Common myeloid progenitor, CD34-positive (primary cell): ENCODE measurements at regions not wholly inside any gene's neighbourhood (a gene's known extent, or its start where the extent isn't known, plus 50 kb on each side); places are given as distances from the start of the nearest gene placed in this dataset.

ENCODE experiments used
- CTCF ChIA-PET: fragments of 350-600 bp; sonication (Branson Sonifier 250); formaldehyde crosslinking; loops from one replicate; lab custom pipeline; 2021; ENCODE audit warnings: antibody characterized with exemption; lab: Charles Lee
- POLR2A ChIA-PET: fragments of 350-600 bp; sonication (Branson Sonifier 250); formaldehyde crosslinking; loops from one replicate; lab custom pipeline; 2021; ENCODE audit warnings: antibody characterized with exemption; lab: Charles Lee
- DNase-seq, 3 donors: peaks; one replicate each; pipeline versions ENCODE4 v3.0.0 to v3.0.0-alpha.2; 2013
- H3K27ac ChIP-seq, 2 experiments: 1 replicate in 1 of 2; 2 replicates in 1 of 2; pipeline ENCODE4 v1.7.0; 2013; ENCODE audit warnings: inconsistent platforms in 2 of 2, low read length in 2 of 2, mild to moderate bottlenecking in 2 of 2, low read depth in 1 of 2, moderate library complexity in 1 of 2; ENCODE audit not compliant: severe bottlenecking in 2 of 2, insufficient read depth in 1 of 2, poor library complexity in 1 of 2
- H3K27me3 ChIP-seq, 5 experiments: replicated peaks in 2 of 5; 1 replicate in 3 of 5; 2 replicates in 2 of 5; pipeline versions ENCODE4 v1.6.1 to v1.7.0; 2013; ENCODE audit warnings: low read length in 4 of 5, mild to moderate bottlenecking in 2 of 5, moderate library complexity in 2 of 5, inconsistent platforms in 1 of 5; ENCODE audit not compliant: insufficient read depth in 5 of 5, control insufficient read depth in 4 of 5
- H3K36me3 ChIP-seq, 4 experiments: 1 replicate in 2 of 4; 2 replicates in 2 of 4; pipeline versions ENCODE4 v1.6.1 to v1.7.0; 2013; ENCODE audit warnings: low read length in 3 of 4, control low read depth in 1 of 4, mild to moderate bottlenecking in 1 of 4; ENCODE audit not compliant: control insufficient read depth in 4 of 4, insufficient read depth in 4 of 4
- H3K4me1 ChIP-seq, 4 experiments: 1 replicate in 3 of 4; 2 replicates in 1 of 4; pipeline versions ENCODE4 v1.6.1 to v1.7.1; 2013; ENCODE audit warnings: low read length in 3 of 4, mild to moderate bottlenecking in 3 of 4, control low read depth in 1 of 4, inconsistent platforms in 1 of 4, moderate library complexity in 1 of 4; ENCODE audit not compliant: control insufficient read depth in 4 of 4, insufficient read depth in 4 of 4; ENCODE audit errors: control extremely low read depth in 1 of 4
- H3K4me3 ChIP-seq, 7 experiments: 1 replicate in 4 of 7; 2 replicates in 3 of 7; pipeline versions ENCODE4 v1.5.1 to v1.7.0; 2013; ENCODE audit warnings: mild to moderate bottlenecking in 7 of 7, low read length in 6 of 7, moderate library complexity in 6 of 7, inconsistent platforms in 2 of 7, low read depth in 2 of 7, control low read depth in 1 of 7; ENCODE audit not compliant: insufficient read depth in 4 of 7, control insufficient read depth in 1 of 7; ENCODE audit errors: extremely low read depth in 1 of 7
- H3K9me3 ChIP-seq, 5 experiments: 1 replicate in 4 of 5; 2 replicates in 1 of 5; pipeline versions ENCODE4 v1.6.1 to v1.7.1; 2013; ENCODE audit warnings: low read length in 4 of 5, mild to moderate bottlenecking in 2 of 5, inconsistent platforms in 1 of 5, low read depth in 1 of 5, moderate library complexity in 1 of 5; ENCODE audit not compliant: control insufficient read depth in 4 of 5, insufficient read depth in 2 of 5; ENCODE audit errors: control extremely low read depth in 1 of 5
- WGBS: methylation state at CpG from one replicate; pipeline ENCODE4 v1.1.5; 2013; ENCODE audit not compliant: insufficient coverage; 5-methylcytosine and 5-hydroxymethylcytosine counted together

DNA sequence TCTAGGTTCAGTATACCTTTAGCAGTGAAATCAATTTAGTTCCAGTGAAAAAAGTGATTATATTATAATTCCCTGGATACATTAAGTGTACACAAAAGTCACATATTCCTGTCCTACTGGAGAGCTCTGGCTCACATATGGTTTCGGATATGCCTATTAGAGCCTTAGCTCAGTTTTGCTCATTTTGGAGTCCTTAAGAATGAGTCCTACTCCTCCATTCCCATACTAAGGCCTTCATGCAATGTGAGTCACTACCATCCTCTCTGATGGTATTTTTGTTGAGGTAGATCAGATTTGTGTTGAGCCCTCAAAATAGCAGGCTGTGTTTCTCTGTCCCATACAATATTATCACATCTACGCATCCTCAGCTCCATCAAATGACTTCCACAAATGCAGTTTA lies 294.2 kb upstream of the COL8A1 start:
- H3K27ac ChIP-seq = no peak overlapping the region
- no peaks in the 10 kb centered on the region for H3K9me3 ChIP-seq
- no peak for DNase-seq
- no peak overlapping the region for H3K4me3 ChIP-seq
- no peaks in the 10 kb centered on the region for H3K4me1 ChIP-seq
- no peaks in the 10 kb centered on the region for H3K27me3 ChIP-seq
- no CpG with 5 or more reads among the region's 2 CpGs for WGBS
- ChIA-PET POLR2A (no interaction called here), CTCF (no interaction called here)
- H3K36me3 ChIP-seq = no peaks in the 10 kb centered on the region

DNA sequence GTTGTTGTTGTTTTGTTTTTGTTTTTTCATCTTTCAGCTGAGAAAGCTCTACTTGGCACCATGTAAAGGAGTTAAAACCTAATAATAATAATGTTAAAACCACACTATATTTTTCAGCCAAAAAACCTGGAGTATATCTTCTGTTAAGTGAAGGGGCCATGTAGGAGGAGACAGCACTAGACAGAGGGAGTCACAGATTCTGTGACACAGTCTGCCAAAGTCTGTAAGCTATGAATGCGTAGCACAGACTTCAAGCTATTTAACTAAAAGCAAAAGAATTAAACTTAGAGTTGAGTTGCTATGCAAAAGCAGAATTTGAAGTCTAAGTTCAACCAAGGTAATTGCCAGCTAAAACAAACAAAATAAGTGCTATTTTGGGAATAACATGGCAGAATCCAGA lies 296.0 kb upstream of the COL8A1 start:
- no CpG with 5 or more reads among the region's 1 CpG for WGBS
- no peak for DNase-seq
- Histone ChIP-seq H3K27ac (no peak overlapping the region), H3K4me1 (no peaks in the 10 kb centered on the region), H3K36me3 (no peaks in the 10 kb centered on the region), H3K27me3 (no peaks in the 10 kb centered on the region), H3K4me3 (no peak overlapping the region), H3K9me3 (no peaks in the 10 kb centered on the region)
- CTCF ChIA-PET = no interaction called here
- POLR2A ChIA-PET = no interaction called here

DNA sequence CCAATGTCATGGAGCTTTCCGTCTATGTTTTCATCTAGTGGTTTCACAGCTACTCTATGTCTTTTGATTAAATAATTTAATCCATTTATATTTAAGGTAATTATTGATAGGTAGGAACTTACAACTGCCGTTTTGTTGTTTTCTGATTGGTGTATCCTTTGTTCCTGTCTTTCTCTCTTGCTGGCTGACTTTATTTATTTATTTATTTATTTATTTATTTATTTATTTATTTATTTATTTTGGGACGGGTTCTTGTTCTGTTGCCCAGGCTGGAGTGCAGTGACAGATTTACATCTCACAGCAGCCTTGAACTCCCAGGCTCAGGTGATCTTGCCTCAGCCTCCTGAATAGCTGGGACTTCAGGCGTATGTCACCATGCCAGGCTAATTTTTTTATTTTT lies 299.2 kb upstream of the COL8A1 start:
- no peak for DNase-seq
- no CpG with 5 or more reads among the region's 4 CpGs for WGBS
- Histone ChIP-seq H3K27me3 (no peaks in the 10 kb centered on the region), H3K36me3 (no peaks in the 10 kb centered on the region), H3K4me3 (no peak overlapping the region), H3K4me1 (no peaks in the 10 kb centered on the region), H3K9me3 (peaks cover 0 to 1% (median 0%) of the 10 kb centered on the region in 5 experiments), H3K27ac (no peak overlapping the region)
- POLR2A ChIA-PET = no interaction called here
- CTCF ChIA-PET = no interaction called here

DNA sequence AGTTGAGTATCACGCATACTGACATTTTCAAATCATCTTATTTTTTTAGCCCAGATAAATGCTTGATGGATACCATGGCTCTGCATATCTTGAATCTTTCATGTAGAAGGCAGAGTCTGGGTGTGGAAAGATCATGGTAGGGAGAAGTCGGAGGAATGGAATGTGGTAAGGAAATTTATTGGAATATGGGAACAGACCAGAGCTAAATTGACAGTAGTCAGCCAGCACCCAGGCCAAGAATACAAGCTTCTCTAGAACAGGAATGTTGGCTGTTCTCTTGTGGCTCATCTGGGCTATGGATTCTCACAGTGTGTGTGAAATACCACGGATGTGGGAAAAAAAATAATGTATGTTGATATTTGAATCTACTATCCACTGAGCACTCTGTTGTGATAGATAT lies 305.7 kb upstream of the COL8A1 start:
- Histone ChIP-seq H3K4me3 (no peak overlapping the region), H3K27me3 (no peaks in the 10 kb centered on the region), H3K36me3 (no peaks in the 10 kb centered on the region), H3K4me1 (no peaks in the 10 kb centered on the region), H3K27ac (no peak overlapping the region), H3K9me3 (peaks cover 0 to 1% (median 0%) of the 10 kb centered on the region in 5 experiments)
- WGBS = 86% methylated on average over 1 of the region's 3 CpGs
- no peak for DNase-seq
- ChIA-PET CTCF (no interaction called here), POLR2A (no interaction called here)

DNA sequence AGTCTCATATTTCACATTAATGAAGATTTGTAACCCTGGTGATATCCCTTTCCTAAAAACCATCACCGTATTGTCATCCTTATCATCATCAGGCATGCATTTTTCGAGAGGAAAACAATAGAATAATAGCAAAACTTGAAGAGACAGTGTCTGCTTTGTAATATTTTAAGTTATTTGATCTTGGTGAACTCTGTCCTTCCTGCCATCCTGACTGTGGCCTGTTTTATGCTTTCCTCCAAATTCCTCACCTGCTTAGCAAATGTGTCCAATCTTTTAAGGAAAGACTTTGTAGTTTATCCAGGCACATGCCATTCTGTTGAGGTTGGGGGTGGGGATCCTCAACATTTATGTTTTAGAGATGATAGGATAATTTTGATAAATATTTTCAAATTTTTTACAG lies 306.1 kb upstream of the COL8A1 start:
- H3K4me1 ChIP-seq = no peaks in the 10 kb centered on the region
- no peaks in the 10 kb centered on the region for H3K27me3 ChIP-seq
- H3K9me3 ChIP-seq = peaks cover 0 to 1% (median 0%) of the 10 kb centered on the region in 5 experiments
- CTCF ChIA-PET = no interaction called here
- WGBS = no CpG with 5 or more reads among the region's 2 CpGs
- no peak overlapping the region for H3K4me3 ChIP-seq
- no peak for DNase-seq
- H3K36me3 ChIP-seq = no peaks in the 10 kb centered on the region
- no peak overlapping the region for H3K27ac ChIP-seq
- POLR2A ChIA-PET = no interaction called here

GRCh38 chr3:99330924-99331532 lies 307.4 kb upstream of the COL8A1 start:
- DNase-seq = no peak
- POLR2A ChIA-PET = no interaction called here
- H3K27ac ChIP-seq = no peak overlapping the region
- H3K36me3 ChIP-seq = no peaks in the 10 kb centered on the region
- no peaks in the 10 kb centered on the region for H3K4me1 ChIP-seq
- CTCF ChIA-PET = no interaction called here
- H3K4me3 ChIP-seq = no peak overlapping the region
- 100% methylated on average over 1 of the region's 1 CpG for whole genome bisulfite sequencing
- H3K9me3 ChIP-seq = peaks cover 0 to 1% (median 0%) of the 10 kb centered on the region in 5 experiments
- no peaks in the 10 kb centered on the region for H3K27me3 ChIP-seq

DNA sequence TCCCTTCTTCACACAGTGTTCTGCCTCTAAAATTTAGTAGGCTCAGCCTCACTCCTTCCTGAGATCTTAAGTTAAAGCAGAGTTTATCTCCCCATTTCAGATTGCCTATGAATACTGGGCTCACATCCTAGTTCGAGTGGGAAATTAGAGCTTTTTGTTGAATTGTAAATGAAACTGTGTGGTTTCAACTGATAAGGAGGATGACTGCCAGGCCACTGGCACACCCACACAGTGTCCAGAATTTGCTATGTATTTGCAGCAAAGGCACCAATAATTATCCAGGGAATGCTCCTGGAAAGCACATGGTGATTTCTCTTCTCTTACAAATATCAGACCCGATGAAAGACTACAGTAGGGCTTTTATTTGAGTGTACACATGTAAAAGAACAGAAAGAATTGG lies 308.1 kb upstream of the COL8A1 start:
- Histone ChIP-seq H3K9me3 (peaks cover 0 to 1% (median 0%) of the 10 kb centered on the region in 5 experiments), H3K4me1 (no peaks in the 10 kb centered on the region), H3K27ac (no peak overlapping the region), H3K4me3 (no peak overlapping the region), H3K36me3 (no peaks in the 10 kb centered on the region), H3K27me3 (no peaks in the 10 kb centered on the region)
- WGBS = no CpG with 5 or more reads among the region's 2 CpGs
- no peak for DNase-seq
- POLR2A ChIA-PET = no interaction called here
- CTCF ChIA-PET = no interaction called here
